ENCODE measurements at regions not wholly inside any gene's neighbourhood (a gene's known extent, or its start where the extent isn't known, plus 50 kb on each side); places are given as distances from the start of the nearest gene placed in this dataset.

GRCh38 chr2:236656166-236656565, 86.5 kb downstream of the ACKR3 start:
- no peak for DNase-seq

- DNase-seq, result no peak
Measured at GRCh38 chr2:236656721-236657120, 87.1 kb downstream of the ACKR3 start.

GRCh38 chr2:236657215-236657614, 87.6 kb downstream of the ACKR3 start:
- no peak for DNase-seq

GRCh38 chr2:236657801-236658200, 88.2 kb downstream of the ACKR3 start:
- no peak for DNase-seq

- no peak for DNase-seq
Measured at GRCh38 chr2:236658974-236659757, 89.5 kb downstream of the ACKR3 start.

- no peak for DNase-seq
Measured at GRCh38 chr2:236659758-236660150, 90.1 kb downstream of the ACKR3 start.

GRCh38 chr2:236661061-236661761, 91.6 kb downstream of the ACKR3 start:
- no peak for DNase-seq

- DNase-seq, result no peak
Measured at GRCh38 chr2:236661762-236662110, 92.1 kb downstream of the ACKR3 start.

GRCh38 chr2:236662231-236663185, 92.9 kb downstream of the ACKR3 start:
- no peak for DNase-seq

GRCh38 chr2:236663287-236664101, 93.9 kb downstream of the ACKR3 start:
- DNase-seq, result no peak

GRCh38 chr2:236664136-236664535, 94.5 kb downstream of the ACKR3 start:
- DNase-seq, result no peak

GRCh38 chr2:236665101-236665500, 95.5 kb downstream of the ACKR3 start:
- DNase-seq, result no peak

- no peak for DNase-seq
Measured at GRCh38 chr2:236665572-236666118, 96.0 kb downstream of the ACKR3 start.

- DNase-seq, result no peak
Measured at GRCh38 chr2:236666646-236667204, 97.1 kb downstream of the ACKR3 start.

GRCh38 chr2:236667526-236667925, 97.9 kb downstream of the ACKR3 start:
- DNase-seq, result no peak

GRCh38 chr2:236668531-236668969, 98.9 kb downstream of the ACKR3 start:
- no peak for DNase-seq

- DNase-seq, result no peak
Measured at GRCh38 chr2:236670235-236670620, 100.6 kb downstream of the ACKR3 start.

- DNase-seq, result no peak
Measured at GRCh38 chr2:236671896-236672562, 102.4 kb downstream of the ACKR3 start.

- DNase-seq, result no peak
Measured at GRCh38 chr2:236672606-236673005, 103.0 kb downstream of the ACKR3 start.

- DNase-seq, result no peak
Measured at GRCh38 chr2:236673126-236673822, 103.6 kb downstream of the ACKR3 start.

GRCh38 chr2:236673823-236674185, 104.2 kb downstream of the ACKR3 start:
- no peak for DNase-seq

All from activated CD4-positive, alpha-beta T cell treated with anti-CD3 and anti-CD28 coated beads, Interleukin-2, amount 50 U/mL, for 48 hours (primary cell).